ENCODE measurements at regions not wholly inside any gene's neighbourhood (a gene's known extent, or its start where the extent isn't known, plus 50 kb on each side); places are given as distances from the start of the nearest gene placed in this dataset.

DNA sequence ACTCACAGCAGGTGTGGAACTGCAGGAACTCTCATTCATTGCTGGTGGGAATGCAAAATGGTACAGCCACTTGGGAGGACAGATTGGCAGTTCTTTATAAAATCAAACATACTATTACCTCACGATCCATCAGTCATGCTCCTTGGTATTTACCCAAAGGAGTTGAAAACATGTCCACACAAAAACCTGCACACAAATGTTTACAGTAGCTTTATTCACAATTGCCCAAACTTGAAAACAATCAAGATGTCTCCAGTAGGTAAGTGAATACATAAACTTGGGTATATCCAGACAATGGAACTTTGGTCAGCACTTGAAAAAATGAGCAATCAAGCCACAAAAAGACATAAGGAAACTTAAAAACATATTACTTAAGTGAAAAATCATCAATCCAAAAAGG is 215.5 kb downstream of the IRX1 start:
- DNase-seq (ENCODE audit: extremely low read depth, low read depth, low spot score), result no peak

- DNase-seq (ENCODE audit: extremely low read depth, low read depth, low spot score), result no peak
Measured at GRCh38 chr5:3818624-3819023, 223.0 kb downstream of the IRX1 start.

GRCh38 chr5:3825531-3826451 is 230.2 kb downstream of the IRX1 start:
- DNase-seq (ENCODE audit: extremely low read depth, low read depth, low spot score), result no peak

DNA sequence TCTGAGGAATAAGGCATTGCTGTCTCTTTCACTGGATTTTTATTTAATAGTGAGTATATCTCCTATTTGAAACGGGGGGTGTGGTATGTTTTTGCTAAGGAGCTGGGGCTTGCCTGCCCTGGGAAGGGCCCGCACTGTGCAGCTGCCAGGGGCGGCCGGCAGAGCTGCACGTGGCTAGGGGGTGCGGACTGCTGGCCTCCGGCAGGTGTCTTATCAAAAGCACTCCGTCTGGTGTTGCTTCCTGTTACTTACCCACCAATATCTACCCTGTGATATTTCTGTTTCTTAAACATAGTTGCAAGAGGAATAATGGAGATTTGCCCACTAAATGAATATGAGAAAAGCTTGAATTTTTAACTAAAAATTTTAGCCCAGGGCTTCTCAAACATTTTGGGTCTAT is 232.0 kb downstream of the IRX1 start:
- DNase-seq (ENCODE audit: extremely low read depth, low read depth, low spot score), result no peak

DNA sequence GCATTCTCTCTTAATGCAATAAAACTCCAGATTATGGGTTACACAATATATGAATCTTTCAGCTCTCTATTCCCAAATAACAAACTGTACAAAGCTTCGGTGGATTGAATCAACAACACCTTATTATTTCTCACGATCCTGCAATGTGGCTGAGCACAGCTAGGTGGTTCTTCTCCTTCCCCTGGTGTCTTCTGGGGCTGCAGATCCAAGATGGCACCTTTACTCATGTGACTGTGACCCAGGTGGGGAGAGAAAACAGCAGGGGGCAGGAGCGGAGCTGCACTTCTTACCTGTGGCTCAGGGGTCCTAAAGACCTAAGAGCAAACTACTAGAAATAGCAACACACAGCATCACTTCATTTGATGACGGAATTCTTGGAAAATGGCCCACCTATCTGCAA is 233.1 kb downstream of the IRX1 start:
- DNase-seq (ENCODE audit: extremely low read depth, low read depth, low spot score), result no peak

DNA sequence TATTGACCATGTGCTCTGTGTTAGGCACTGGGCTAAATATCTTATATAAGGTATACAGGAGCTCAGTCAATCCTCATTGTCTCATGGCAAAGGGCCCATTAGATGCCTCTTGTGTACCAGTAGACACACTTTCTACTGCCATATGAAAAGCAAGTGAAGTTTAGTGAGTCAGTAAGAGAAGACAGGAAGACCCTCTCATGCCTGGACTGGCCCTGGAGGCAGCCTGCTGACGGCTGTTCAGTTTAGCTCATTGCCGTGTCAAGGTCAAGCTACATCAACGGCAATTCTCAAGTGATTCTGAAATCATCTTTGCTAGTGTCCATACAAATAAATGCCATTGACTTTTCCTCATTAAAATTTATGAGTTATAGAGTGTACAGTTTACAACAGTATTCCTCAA is 237.9 kb downstream of the IRX1 start:
- DNase-seq (ENCODE audit: extremely low read depth, low read depth, low spot score), result no peak

DNA sequence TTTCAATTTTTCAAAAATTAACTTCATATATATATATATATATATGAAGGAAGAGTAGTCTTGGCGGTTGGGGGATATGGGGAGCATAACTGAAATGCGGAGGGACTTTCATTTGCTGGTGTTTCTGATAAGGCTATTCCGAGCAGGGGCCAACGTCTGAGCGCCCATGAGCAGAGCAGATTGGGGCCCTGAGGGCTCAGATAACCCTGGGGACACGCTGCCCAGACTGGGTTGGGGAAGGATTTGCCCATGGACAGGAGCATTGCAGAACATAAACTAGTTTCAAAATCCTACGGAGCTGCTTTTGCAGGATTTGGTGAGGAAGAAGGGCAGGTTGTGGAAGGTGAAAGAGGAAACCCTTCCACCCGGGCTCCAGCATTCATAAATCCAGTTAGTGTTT is 240.2 kb downstream of the IRX1 start:
- no peak for DNase-seq (ENCODE audit: extremely low read depth, low read depth, low spot score)

- no peak for DNase-seq (ENCODE audit: extremely low read depth, low read depth, low spot score)
Measured at GRCh38 chr5:3836528-3836927, 240.9 kb downstream of the IRX1 start.

DNA sequence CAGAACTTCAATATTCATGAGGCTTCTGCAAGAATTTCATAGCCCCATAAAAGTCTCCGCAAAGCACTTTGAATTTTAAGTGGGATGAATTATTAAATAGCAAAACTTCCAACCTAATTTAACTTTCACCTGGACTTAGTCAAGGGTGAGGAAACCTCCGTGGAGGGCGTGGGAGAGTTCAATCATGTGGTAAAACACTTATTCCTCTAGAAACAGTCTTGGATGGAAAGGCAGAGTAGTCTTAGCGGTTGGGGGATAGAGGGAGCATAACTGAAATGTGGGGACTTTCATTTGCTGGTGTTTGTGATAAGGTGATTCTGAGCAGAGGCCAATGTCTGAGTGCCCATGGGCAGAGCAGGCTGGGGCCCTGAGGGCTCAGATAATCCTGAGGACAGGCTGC is 241.9 kb downstream of the IRX1 start:
- DNase-seq (ENCODE audit: extremely low read depth, low read depth, low spot score), result no peak

DNA sequence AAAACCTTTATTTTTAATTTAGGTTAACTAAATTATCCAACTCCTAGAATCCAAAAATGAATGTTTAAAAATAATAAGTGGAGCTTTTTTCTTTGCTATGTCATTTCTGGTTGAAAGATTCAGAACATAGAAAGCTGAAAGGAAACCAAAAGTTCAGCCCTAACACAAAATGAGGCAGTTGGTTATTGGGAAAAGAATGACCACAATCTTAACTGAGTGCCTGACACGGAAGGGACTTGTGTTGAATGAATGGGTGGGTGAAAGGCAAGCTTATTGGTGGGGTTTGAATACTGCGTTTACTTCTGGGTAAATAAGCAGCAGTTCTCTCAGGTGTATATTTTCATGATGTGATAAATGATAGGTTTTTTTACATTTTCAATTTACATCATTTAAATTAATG is 243.5 kb downstream of the IRX1 start:
- DNase-seq (ENCODE audit: extremely low read depth, low read depth, low spot score), result no peak

DNA sequence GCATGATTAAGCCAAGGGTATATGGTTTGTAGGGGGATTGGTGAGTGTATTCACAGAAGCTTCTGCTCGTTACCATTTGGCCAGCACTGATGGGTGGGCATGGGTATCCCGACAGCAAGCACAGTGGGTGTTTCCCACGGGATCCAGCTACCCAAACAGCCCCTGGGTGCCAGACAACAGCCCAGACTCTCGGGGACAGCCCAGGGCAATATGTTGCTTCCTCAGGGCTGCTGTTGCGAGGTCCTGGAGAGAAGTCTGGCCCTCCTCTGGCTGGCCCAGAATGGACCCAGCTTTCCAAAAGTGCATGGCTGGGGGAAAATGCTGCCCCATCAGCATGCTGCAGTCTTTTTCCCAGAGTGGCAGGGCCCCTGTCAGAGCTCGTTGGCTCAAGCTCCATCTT is 247.0 kb downstream of the IRX1 start:
- DNase-seq (ENCODE audit: extremely low read depth, low read depth, low spot score), result no peak

DNA sequence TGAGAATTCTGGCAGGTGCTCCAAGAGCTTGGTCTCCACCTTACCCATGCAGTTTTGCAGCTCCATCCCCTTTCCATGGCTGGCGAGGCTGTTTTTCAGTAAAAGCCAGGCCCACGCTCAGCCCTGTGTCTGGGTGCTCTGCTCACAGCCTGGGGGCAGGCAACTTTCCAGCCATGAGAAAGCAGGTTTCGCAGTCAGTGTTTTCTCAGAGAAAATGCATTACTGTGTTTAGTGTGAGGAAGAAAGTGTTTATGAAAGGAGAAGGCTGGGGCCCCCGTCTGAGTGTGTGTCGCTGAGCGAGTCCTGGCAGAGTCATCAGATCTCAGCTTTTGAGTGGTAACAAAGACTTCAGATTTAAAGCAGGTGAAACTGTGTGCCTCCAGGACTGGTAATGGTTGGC is 248.1 kb downstream of the IRX1 start:
- no peak for DNase-seq (ENCODE audit: extremely low read depth, low read depth, low spot score)

- no peak for DNase-seq (ENCODE audit: extremely low read depth, low read depth, low spot score)
Measured at GRCh38 chr5:3844266-3844665, 248.6 kb downstream of the IRX1 start.

DNA sequence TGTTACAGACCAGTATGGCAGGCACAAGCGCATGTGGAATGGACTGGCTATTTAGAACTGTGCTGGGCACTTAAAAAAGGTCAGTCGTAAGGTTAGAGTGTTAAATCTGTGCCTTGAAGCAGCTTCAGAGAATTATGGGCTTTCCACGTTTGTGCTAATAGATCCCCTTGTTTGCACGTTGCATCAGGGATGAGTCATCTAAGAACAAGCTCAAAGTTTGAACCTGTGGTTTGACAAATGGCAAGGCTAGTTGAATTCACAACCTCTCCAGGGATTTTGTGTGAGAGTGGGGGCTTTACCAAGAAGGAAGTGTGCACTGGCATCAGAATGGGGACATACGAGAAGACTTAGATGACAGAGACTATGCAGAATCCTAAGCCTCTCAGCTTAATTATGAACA is 249.6 kb downstream of the IRX1 start:
- no peak for DNase-seq (ENCODE audit: extremely low read depth, low read depth, low spot score)

DNA sequence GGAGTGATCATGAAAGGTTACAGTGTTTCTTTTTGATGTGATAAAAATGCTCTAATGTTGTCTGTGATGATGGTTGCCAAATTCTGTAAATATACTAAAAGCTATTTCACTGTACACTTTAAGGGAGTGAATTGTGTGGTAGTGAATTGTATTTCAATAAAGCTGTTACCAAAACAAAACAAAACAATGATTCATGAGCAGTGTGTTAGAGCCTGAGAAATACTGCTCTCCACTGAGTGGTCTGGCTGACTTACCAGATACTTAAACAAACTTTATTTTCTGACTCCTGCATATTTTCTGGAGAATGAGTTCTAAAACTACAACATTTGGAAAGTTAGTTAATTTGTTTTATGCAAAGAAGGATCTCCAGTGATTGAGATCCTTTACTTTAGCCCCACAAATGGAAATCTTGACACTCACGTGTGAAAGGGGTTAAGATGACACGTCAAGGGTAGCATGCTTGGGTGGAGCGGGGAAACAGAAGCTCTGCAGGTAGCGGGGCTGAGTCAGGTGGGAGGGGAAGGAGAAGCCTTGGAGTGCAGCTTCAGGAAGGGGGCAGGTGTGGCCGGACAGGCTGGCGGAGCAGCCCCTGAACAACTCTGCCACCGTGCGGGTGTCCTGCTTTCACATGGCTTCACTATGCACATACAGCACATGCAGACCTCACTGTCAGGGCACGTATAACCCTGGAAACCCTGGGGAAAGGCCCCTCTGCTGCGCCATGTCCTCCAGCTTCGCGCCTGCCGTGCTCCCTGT is 256.7 kb downstream of the IRX1 start:
- DNase-seq (ENCODE audit: extremely low read depth, low read depth, low spot score), result no peak

DNA sequence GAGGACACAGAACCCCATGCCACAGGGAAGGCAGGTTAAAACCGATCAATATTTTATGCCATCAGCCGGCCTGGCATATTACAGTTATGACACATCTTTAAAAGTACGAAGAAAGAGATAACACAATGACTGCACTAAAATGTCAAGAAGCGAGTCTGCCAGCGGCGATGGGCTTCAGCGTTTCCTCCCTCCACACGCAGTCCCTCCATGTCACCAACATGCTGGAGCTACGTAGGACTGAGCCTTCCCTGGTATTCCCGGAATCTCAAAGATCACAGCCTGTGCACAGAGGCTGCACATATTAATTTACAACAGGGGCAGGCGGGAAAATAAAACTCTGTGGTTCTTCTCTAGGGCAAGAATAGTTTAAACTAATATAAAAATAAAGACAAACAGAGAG is 257.7 kb downstream of the IRX1 start:
- DNase-seq (ENCODE audit: extremely low read depth, low read depth, low spot score), result no peak

- no peak for DNase-seq (ENCODE audit: extremely low read depth, low read depth, low spot score)
Measured at GRCh38 chr5:3854188-3854821, 258.7 kb downstream of the IRX1 start.

DNA sequence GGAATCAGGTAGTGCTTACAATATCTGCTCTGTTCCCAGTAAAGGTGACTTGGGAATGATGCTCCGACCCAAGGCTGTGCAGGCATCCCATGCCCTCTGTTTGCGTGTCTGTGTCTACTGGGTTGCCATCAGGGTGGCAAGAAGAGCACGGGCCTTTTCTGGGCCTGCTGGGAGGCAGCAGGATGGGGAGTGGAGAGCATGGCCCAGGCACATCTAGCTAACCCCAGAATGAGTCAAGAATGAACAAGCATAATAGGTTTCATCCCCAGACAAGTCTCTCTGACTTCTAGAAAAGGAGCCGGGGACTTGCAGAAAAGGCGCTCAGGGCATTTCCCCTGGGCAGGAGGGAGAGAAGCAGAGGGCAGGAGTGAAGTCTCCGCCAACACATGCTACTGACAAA is 260.4 kb downstream of the IRX1 start:
- DNase-seq (ENCODE audit: extremely low read depth, low read depth, low spot score), result no peak

DNA sequence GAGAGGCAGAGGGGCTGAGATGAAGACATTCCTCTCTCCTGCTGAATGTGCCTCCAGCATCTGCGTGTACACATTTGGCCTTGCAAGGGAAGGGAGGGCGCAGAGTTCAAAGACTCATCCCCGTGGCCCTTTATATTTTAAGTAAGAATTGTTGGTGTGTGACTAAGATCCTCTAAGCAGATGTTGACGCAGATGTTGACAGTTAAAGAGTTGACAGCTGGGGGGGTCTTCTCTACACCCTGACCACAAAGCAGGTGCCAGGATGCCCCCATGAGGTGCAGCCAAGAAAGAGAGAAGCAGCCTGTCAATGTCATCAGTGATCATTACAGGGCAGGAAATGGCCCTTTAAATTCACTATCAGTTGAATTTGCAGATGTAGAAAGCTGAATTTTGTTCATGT is 262.9 kb downstream of the IRX1 start:
- no peak for DNase-seq (ENCODE audit: extremely low read depth, low read depth, low spot score)

GRCh38 chr5:3862906-3863305 is 267.3 kb downstream of the IRX1 start:
- DNase-seq (ENCODE audit: extremely low read depth, low read depth, low spot score), result no peak

DNA sequence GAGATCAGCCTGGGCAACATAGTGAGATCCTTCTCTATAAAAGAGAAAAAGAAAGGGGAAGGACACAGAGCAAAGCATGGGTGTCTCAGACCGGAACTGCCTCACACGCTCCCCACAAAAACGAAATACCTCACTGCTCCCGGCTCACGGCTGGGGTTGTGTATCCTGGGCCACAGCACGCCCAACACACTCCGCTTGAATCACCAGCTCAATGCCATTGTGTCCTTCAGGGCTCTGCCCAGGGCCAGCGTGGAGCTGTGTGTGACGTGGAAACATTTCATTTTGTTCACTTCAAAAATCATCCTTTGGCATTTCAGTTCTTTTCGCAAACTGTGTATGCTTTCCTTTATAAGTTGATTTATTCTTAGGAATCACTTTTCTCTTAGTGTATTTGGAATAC is 279.5 kb downstream of the IRX1 start:
- no peak for DNase-seq (ENCODE audit: extremely low read depth, low read depth, low spot score)

GRCh38 chr5:3878267-3878666 is 282.6 kb downstream of the IRX1 start:
- DNase-seq (ENCODE audit: extremely low read depth, low read depth, low spot score), result no peak
